ENCODE measurements at regions not wholly inside any gene's neighbourhood (a gene's known extent, or its start where the extent isn't known, plus 50 kb on each side); places are given as distances from the start of the nearest gene placed in this dataset.
"Not testable (repeated sequence)": the region's sequence is repeated elsewhere in the genome, so short reads cannot be mapped to it uniquely, and the experiment has no call there.

- TF ChIP-seq, protein P1, sequence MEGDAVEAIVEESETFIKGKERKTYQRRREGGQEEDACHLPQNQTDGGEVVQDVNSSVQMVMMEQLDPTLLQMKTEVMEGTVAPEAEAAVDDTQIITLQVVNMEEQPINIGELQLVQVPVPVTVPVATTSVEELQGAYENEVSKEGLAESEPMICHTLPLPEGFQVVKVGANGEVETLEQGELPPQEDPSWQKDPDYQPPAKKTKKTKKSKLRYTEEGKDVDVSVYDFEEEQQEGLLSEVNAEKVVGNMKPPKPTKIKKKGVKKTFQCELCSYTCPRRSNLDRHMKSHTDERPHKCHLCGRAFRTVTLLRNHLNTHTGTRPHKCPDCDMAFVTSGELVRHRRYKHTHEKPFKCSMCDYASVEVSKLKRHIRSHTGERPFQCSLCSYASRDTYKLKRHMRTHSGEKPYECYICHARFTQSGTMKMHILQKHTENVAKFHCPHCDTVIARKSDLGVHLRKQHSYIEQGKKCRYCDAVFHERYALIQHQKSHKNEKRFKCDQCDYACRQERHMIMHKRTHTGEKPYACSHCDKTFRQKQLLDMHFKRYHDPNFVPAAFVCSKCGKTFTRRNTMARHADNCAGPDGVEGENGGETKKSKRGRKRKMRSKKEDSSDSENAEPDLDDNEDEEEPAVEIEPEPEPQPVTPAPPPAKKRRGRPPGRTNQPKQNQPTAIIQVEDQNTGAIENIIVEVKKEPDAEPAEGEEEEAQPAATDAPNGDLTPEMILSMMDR (IDR thresholded peaks at IDR 0.05): not testable (repeated sequence)
- not testable (repeated sequence) for TF ChIP-seq EP300 (IDR thresholded peaks at IDR 0.05; ENCODE audit: borderline replicate concordance in 1 of 2, low read depth in 1 of 2, low read length in 1 of 2); POLR2AphosphoS5 (IDR thresholded peaks at IDR 0.05; ENCODE audit: low read depth, low read length); NFIC (IDR thresholded peaks at IDR 0.05; ENCODE audit: borderline replicate concordance); RAD21 (IDR thresholded peaks at IDR 0.05; ENCODE audit: low read length); NRF1 (IDR thresholded peaks at IDR 0.05; ENCODE audit: low read depth, low read length); MXI1 (IDR thresholded peaks at IDR 0.05; ENCODE audit: low read depth, low read length); RFX5 (IDR thresholded peaks at IDR 0.05; ENCODE audit: low read length)
- TF ChIP-seq, protein P2, sequence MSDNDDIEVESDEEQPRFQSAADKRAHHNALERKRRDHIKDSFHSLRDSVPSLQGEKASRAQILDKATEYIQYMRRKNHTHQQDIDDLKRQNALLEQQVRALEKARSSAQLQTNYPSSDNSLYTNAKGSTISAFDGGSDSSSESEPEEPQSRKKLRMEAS (IDR thresholded peaks at IDR 0.05; ENCODE audit: low read depth): not testable (repeated sequence)
- TF ChIP-seq, protein P3, sequence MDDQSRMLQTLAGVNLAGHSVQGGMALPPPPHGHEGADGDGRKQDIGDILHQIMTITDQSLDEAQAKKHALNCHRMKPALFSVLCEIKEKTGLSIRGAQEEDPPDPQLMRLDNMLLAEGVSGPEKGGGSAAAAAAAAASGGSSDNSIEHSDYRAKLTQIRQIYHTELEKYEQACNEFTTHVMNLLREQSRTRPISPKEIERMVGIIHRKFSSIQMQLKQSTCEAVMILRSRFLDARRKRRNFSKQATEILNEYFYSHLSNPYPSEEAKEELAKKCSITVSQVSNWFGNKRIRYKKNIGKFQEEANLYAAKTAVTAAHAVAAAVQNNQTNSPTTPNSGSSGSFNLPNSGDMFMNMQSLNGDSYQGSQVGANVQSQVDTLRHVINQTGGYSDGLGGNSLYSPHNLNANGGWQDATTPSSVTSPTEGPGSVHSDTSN (IDR thresholded peaks at IDR 0.05): not testable (repeated sequence)
These were observed 119.8 kb upstream of the CRYM start for GRCh38 chr16:21397866-21398265.

Measured in SK-N-SH (cell line).